ENCODE measurements at regions not wholly inside any gene's neighbourhood (a gene's known extent, or its start where the extent isn't known, plus 50 kb on each side); places are given as distances from the start of the nearest gene placed in this dataset.

- no peak for FAIRE-seq
- no peak for DNase-seq (ENCODE audit: low spot score)
Observed at GRCh38 chr7:46156853-46157252, 235.8 kb upstream of the IGFBP3 start.

- DNase-seq (ENCODE audit: low spot score), result no peak
- no peak for FAIRE-seq
Observed at GRCh38 chr7:46156086-46156485, 235.0 kb upstream of the IGFBP3 start.

GRCh38 chr7:46155367-46155766 lies 234.3 kb upstream of the IGFBP3 start:
- FAIRE-seq (no peak), DNase-seq (ENCODE audit: low spot score) (no peak)

- FAIRE-seq, result peak; percentile 90
- peak; percentile 94 for DNase-seq (ENCODE audit: low spot score)
Observed at GRCh38 chr7:46153951-46154787, 233.1 kb upstream of the IGFBP3 start.

- DNase-seq (ENCODE audit: low spot score) (no peak), FAIRE-seq (no peak)
Observed at GRCh38 chr7:46153583-46153950, 232.5 kb upstream of the IGFBP3 start.

- FAIRE-seq (no peak), DNase-seq (ENCODE audit: low spot score) (peak; percentile 27)
Observed at GRCh38 chr7:46152696-46153095, 231.6 kb upstream of the IGFBP3 start.

- DNase-seq (ENCODE audit: low spot score), result no peak
- no peak for FAIRE-seq
Observed at GRCh38 chr7:46150721-46151120, 229.6 kb upstream of the IGFBP3 start.

- DNase-seq (ENCODE audit: low spot score) (no peak), FAIRE-seq (no peak)
Observed at GRCh38 chr7:46150202-46150601, 229.1 kb upstream of the IGFBP3 start.

- DNase-seq (ENCODE audit: low spot score) (no peak), FAIRE-seq (no peak)
Observed at GRCh38 chr7:46147871-46148270, 226.8 kb upstream of the IGFBP3 start.

GRCh38 chr7:46146454-46147255 lies 225.6 kb upstream of the IGFBP3 start:
- FAIRE-seq (peak; percentile 94), DNase-seq (ENCODE audit: low spot score) (peak; percentile 96)

- FAIRE-seq (peak; percentile 98), DNase-seq (ENCODE audit: low spot score) (peak; percentile 100)
Observed at GRCh38 chr7:46145412-46145811, 224.3 kb upstream of the IGFBP3 start.

GRCh38 chr7:46143949-46144917 lies 223.2 kb upstream of the IGFBP3 start:
- no peak for DNase-seq (ENCODE audit: low spot score)

GRCh38 chr7:46143421-46143820 lies 222.3 kb upstream of the IGFBP3 start:
- DNase-seq (ENCODE audit: low spot score) (no peak), FAIRE-seq (no peak)

More at GRCh38 chr7:46143949-46144917, 223.2 kb upstream of the IGFBP3 start:
- peak; percentile 21 for FAIRE-seq

- peak; percentile 89 for DNase-seq (ENCODE audit: low spot score)
- peak; percentile 89 for FAIRE-seq
Observed at GRCh38 chr7:46139079-46139478, 218.0 kb upstream of the IGFBP3 start.

- no peak for DNase-seq (ENCODE audit: low spot score)
- peak; percentile 26 for FAIRE-seq
Observed at GRCh38 chr7:46137725-46138124, 216.7 kb upstream of the IGFBP3 start.

GRCh38 chr7:46135557-46135956 lies 214.5 kb upstream of the IGFBP3 start:
- DNase-seq (ENCODE audit: low spot score), result no peak
- FAIRE-seq, result no peak

- FAIRE-seq (no peak), DNase-seq (ENCODE audit: low spot score) (no peak)
Observed at GRCh38 chr7:46134795-46135194, 213.7 kb upstream of the IGFBP3 start.

- DNase-seq (ENCODE audit: low spot score) (no peak), FAIRE-seq (no peak)
Observed at GRCh38 chr7:46134385-46134784, 213.3 kb upstream of the IGFBP3 start.

GRCh38 chr7:46133751-46134150 lies 212.7 kb upstream of the IGFBP3 start:
- DNase-seq (ENCODE audit: low spot score) (no peak), FAIRE-seq (no peak)

- DNase-seq (ENCODE audit: low spot score) (no peak), FAIRE-seq (no peak)
Observed at GRCh38 chr7:46133072-46133471, 212.0 kb upstream of the IGFBP3 start.
